ENCODE measurements at regions not wholly inside any gene's neighbourhood (a gene's known extent, or its start where the extent isn't known, plus 50 kb on each side); places are given as distances from the start of the nearest gene placed in this dataset.

DNA sequence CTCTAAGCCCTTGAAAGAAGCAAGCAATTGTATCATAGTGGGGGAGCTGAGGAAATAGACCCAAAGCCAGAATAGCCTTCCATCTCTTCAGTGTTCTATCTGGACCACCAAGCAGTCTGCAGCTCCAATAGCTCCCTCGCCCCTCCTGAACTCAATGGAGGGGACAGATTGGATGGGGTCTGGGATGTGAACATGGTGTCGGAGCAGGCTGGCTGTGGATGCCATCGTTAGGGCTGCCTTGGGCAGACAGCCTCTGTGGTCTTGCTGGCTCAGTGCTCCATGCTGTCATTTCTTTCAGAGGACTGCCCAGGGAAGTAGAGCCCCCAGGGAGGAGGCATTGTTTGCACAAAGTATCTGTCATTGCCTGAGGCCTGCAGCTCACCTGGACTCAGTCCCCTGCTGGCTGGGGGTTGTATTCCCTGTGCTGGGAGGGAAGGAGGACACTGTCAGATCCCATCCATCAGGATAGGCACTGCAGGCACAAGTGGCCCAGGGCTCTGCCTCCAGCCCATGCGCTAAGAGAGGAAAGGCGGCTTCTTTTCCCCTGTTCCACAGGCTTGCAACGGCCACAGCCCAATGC is 537.7 kb downstream of the BUD13 start:
- 77 to 85% (median 82%) methylated on average over 5 to 6 of the region's 6 CpGs for WGBS, 4 donors
- no peak overlapping the region for H3K27ac ChIP-seq
- H3K4me3 ChIP-seq = no peak overlapping the region
- intact Hi-C loops (cut with DNase I) = no loop called here
- no peaks in the 10 kb centered on the region for H3K36me3 ChIP-seq (replicated peaks in 1 of 2)
- H3K27me3 ChIP-seq = no peaks in the 10 kb centered on the region
- TF ChIP-seq POLR2A (IDR thresholded peaks at IDR 0.05) = no peak
- H3K4me1 ChIP-seq (replicated peaks in 1 of 2) = no peaks in the 10 kb centered on the region
- DNase-seq = no peak
- no peaks in the 10 kb centered on the region for H3K9me3 ChIP-seq (replicated peaks in 1 of 3)

DNA sequence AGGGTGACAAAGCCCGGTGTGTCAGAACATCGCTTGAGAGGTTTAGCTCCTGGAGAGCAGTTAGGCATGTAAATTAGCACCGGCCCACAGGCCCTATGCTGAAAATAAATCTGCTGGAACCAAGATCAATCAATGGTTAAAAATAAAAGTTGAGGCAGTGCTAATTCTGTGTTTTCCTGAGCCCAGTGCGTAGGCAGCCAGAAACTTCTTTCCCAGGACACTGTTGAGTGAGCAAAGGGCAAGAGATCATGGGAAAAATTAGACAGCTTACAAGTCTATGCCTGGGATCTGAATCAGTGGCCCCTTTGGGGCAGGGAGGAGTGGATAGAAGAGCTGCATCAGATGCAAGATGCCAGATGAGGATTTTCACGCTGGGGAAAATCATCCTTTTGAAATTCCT is 539.2 kb downstream of the BUD13 start:
- TF ChIP-seq POLR2A (IDR thresholded peaks at IDR 0.05) = no peak
- TF ChIP-seq, protein P1, sequence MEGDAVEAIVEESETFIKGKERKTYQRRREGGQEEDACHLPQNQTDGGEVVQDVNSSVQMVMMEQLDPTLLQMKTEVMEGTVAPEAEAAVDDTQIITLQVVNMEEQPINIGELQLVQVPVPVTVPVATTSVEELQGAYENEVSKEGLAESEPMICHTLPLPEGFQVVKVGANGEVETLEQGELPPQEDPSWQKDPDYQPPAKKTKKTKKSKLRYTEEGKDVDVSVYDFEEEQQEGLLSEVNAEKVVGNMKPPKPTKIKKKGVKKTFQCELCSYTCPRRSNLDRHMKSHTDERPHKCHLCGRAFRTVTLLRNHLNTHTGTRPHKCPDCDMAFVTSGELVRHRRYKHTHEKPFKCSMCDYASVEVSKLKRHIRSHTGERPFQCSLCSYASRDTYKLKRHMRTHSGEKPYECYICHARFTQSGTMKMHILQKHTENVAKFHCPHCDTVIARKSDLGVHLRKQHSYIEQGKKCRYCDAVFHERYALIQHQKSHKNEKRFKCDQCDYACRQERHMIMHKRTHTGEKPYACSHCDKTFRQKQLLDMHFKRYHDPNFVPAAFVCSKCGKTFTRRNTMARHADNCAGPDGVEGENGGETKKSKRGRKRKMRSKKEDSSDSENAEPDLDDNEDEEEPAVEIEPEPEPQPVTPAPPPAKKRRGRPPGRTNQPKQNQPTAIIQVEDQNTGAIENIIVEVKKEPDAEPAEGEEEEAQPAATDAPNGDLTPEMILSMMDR (IDR thresholded peaks at IDR 0.05) = no peak
- Histone ChIP-seq H3K36me3 (replicated peaks in 1 of 2) (no peaks in the 10 kb centered on the region), H3K4me1 (replicated peaks in 1 of 2) (no peaks in the 10 kb centered on the region), H3K9me3 (replicated peaks in 1 of 3) (no peaks in the 10 kb centered on the region), H3K27me3 (peaks cover 1% of the 10 kb centered on the region), H3K27ac (no peak overlapping the region), H3K4me3 (no peak overlapping the region)
- WGBS, 4 donors = 59 to 73% (median 61%) methylated on average over 5 of the region's 5 CpGs
- intact Hi-C loops (cut with DNase I) = no loop called here
- no peak for DNase-seq

DNA sequence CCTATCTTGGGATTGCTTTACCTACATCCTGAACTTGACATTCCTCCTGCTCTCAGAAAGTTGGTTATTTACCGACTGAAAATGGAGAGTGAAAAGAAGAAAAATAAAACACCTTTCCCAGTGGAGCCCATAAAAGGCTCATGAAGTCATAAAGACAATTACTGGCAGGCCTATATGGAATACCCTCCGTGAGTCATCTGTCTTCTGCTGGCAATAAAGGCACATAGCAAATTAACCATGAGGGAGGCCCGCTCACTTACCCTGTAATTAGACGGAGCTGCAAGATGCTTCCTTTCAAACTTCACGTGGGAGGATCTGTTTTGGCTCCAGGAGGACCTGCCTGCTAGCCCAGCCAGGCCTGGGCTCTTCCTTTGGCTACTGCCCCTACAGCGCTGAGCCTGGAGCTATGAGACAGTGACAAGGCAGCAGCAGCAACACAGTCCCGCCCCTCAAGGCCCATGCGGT is 540.4 kb downstream of the BUD13 start:
- intact Hi-C loops (cut with DNase I) = no loop called here

DNA sequence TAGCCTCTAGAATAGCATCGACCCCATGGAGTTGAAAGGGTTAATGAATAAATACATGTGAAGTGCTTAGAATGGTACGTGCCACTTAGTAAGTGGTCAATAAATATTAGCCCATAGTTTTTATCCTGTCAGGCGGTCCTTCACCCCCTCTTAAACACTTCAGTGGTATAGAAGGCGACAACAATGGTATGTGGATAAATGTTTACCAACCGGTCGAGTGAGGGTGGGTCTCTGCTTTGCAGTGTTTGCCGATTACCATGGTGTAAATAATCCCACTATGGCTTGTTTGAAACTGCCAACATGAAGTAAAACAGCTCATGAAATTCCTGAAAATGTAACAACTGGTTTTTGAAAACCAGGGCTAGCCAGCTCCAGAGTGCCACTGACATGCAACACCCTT is 541.2 kb downstream of the BUD13 start:
- Histone ChIP-seq H3K27me3 (peaks cover 4% of the 10 kb centered on the region), H3K27ac (no peak overlapping the region), H3K36me3 (replicated peaks in 1 of 2) (no peaks in the 10 kb centered on the region), H3K9me3 (replicated peaks in 1 of 3) (no peaks in the 10 kb centered on the region), H3K4me1 (replicated peaks in 1 of 2) (no peaks in the 10 kb centered on the region), H3K4me3 (no peak overlapping the region)
- DNase-seq = no peak
- WGBS, 4 donors = 81 to 90% (median 84%) methylated on average over 7 of the region's 7 CpGs
- intact Hi-C loops (cut with DNase I) = no loop called here
- no peak for TF ChIP-seq POLR2A (IDR thresholded peaks at IDR 0.05)
- TF ChIP-seq, protein P1 (IDR thresholded peaks at IDR 0.05) = no peak

More for the DNA sequence above, 540.4 kb downstream of the BUD13 start:
- peaks cover 4% of the 10 kb centered on the region for H3K27me3 ChIP-seq
- no peaks in the 10 kb centered on the region for H3K4me1 ChIP-seq (replicated peaks in 1 of 2)
- no peak for DNase-seq
- H3K27ac ChIP-seq = no peak overlapping the region
- no peak overlapping the region for H3K4me3 ChIP-seq
- WGBS, 4 donors = 61 to 82% (median 63%) methylated on average over 8 of the region's 8 CpGs
- no peak for TF ChIP-seq POLR2A (IDR thresholded peaks at IDR 0.05)
- TF ChIP-seq, protein P1 (IDR thresholded peaks at IDR 0.05) = no peak
- H3K9me3 ChIP-seq (replicated peaks in 1 of 3) = no peaks in the 10 kb centered on the region
- no peaks in the 10 kb centered on the region for H3K36me3 ChIP-seq (replicated peaks in 1 of 2)

DNA sequence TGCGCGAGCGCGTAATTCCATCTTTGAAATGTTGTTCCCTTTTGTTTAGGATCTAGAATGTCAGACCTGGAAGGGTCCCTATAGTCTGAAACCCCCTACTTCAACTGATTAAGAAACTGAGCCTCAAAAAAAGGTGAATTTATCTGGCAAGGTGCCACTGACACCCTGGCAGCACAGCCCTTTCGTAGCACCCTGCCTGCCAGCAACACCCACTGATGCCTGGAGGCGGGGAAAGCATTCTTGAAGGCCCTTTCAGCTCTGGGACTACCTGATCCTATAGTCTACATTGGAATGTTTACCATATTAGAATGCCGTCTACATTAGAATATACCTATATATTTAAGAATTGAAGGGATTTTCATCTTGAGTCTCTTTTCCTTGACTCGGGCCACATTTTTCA is 542.3 kb downstream of the BUD13 start:
- 91 to 99% (median 95%) methylated on average over 8 of the region's 8 CpGs for whole genome bisulfite sequencing, 4 donors
- Histone ChIP-seq H3K4me1 (replicated peaks in 1 of 2) (no peaks in the 10 kb centered on the region), H3K27ac (no peak overlapping the region), H3K36me3 (replicated peaks in 1 of 2) (no peaks in the 10 kb centered on the region), H3K4me3 (no peak overlapping the region), H3K27me3 (peaks cover 4% of the 10 kb centered on the region), H3K9me3 (replicated peaks in 1 of 3) (no peaks in the 10 kb centered on the region)
- no peak for DNase-seq
- intact Hi-C loops (cut with DNase I) = no loop called here
- TF ChIP-seq, protein P1 (IDR thresholded peaks at IDR 0.05) = no peak
